ENCODE measurements at regions not wholly inside any gene's neighbourhood (a gene's known extent, or its start where the extent isn't known, plus 50 kb on each side); places are given as distances from the start of the nearest gene placed in this dataset.
"Not testable (repeated sequence)": the region's sequence is repeated elsewhere in the genome, so short reads cannot be mapped to it uniquely, and the experiment has no call there.

GRCh38 chr3:82741346-82741745 lies 979.9 kb upstream of the GBE1 start:
- no peak for DNase-seq

DNA sequence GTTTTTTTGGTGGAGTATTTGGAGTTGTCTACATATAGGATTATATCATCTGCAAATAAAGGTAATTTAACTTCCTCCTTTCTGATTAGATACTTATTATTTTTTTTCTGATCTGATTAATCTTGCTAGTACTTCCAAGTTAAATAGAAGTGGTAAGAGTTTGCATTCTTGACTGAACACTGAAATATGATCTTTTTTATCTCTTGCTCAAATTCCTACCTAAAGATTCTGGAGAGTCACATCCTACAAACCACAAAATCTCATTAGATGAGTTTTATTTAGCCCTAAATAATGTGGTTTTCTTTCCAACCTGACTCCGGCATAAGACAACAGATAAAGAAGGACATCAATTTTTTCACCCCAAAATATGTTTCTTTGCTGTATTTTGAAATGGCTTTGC lies 977.9 kb upstream of the GBE1 start:
- no peak for DNase-seq

DNA sequence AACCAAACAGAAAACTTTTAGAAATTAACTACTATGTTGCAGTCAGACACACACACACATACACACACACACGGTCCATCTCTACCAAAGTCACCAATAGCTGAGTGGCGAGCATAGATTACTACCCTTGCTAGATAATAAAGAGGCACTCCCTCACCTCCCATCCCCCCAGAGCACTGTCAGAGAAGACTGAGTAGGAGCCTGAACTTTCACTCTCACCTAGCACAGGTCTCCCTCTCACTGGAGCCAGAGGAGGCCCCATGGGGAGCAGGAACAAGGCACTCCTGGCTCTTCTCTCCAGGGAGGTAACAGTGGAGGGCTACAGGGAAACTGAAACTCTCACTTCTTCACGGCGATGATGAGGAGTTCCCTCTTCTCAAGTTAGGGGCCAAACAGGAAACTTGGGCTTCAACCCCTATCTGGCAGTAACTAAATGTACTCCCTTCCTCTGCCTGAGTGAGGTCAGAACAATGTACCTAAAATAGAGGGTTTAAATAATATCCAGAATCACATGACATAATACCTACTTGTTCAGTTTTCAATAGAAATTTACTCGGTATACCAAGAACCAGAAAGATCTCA lies 975.3 kb upstream of the GBE1 start:
- DNase-seq, result no peak

DNA sequence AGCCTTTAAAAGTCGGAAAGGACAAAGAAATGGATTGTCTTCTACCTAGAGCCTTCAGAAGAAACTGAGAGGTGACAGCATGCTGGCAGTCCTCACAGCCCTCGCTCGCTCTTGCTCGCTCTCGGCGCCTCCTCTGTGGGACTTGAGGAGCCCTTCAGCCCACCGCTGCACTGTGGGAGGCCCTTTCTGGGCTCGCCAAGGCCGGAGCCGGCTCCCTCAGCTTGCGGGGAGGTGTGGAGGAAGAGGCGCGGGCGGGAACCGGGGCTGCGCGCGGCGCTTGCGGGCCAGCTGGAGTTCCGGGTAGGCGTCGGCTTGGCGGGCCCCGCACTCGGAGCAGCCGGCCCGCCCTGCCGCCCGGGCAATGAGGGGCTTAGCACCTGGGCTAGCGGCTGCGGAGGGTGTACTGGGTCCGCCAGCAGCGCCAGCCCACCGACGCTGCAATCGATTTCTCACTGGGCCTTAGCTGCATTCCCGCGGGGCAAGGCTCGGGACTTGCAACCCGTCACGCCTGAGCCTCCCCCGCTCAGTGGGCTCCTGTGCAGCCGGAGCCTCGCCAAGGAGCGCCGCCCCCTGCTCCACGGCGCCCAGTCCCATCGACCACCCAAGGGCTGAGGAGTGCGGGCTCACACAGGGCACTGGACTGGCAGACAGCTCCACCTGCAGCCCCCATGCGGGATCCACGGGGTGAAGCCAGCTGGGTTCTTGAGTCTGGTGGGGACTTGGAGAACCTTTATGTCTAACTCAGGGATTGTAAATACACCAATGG lies 953.8 kb upstream of the GBE1 start:
- no peak for DNase-seq

- DNase-seq, result no peak
Measured at GRCh38 chr3:82707035-82707434, 945.6 kb upstream of the GBE1 start.

DNA sequence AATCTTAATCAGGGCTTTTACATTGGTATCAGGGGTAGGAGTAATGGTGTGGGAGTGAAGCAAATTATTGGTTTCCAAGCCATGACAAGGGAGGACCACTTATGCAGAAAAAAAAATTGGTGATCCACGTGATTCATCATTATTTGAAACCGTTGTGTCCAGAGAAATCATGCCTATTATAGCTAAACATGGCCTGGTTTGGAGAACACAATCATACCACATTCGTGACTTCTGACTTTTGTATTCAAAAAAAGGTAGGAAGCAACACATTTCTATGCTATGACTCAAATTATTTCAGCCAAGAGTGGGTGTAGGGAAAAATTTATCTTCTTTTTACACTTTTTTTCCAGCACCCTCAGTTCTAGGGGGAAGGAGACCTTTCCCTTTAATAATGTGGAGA lies 924.3 kb upstream of the GBE1 start:
- no peak for DNase-seq

- no peak for DNase-seq
Measured at GRCh38 chr3:82676356-82677026, 915.0 kb upstream of the GBE1 start.

DNA sequence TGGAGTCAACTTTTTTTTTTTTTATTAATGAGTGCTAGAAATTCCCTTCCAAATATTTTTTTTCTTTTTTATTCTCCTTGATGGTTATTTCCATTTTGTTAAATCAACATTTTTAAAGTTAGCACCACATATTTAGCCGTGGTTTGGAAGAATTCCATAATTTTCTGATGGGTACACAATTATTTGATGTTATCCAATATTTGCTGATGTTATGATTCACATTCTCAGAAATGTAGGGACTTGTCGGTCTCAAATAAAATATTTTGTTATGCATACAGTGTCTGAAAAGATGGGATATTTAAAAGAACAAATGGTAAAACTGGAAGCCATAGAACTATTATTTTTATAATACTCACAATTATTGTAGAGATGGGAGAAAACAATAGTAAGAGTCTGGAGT lies 911.5 kb upstream of the GBE1 start:
- no peak for DNase-seq

DNA sequence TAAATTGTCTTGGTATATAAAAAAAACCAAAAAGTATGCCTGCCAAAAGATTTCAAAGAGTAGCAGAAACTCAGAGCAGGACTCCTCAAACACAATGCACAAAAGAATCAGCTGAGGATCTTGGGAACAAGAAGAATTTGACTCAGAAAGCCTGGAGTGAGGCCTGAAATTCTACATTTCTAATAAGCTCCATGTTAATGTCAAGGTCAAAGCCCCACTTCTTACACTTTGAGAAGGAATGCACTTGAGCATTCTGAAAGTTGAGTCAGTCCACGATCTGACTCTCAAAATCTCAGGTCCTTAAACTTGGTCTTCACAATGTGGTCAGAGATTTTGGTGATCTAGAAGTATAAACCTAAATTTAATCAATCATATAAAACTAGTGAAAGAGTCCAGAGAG lies 910.0 kb upstream of the GBE1 start:
- no peak for DNase-seq

DNA sequence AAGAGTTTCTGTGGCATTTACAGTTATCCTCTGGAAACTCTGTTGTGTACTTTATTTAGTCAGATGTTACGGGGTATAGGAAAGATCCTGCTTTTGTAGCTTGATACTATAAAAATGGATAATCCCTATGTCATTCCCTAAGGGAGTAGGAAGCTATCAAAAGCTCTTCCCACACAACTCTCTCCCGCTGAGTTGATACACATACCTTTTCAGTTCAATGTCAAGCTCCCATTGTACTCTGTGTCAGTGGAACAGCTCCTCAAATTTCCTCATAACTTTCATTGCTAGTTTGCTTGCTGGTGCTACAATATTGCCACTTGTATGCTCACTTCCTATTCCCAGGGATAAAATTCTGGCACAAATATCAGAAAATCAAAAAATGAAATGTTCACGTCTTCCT lies 893.3 kb upstream of the GBE1 start:
- no peak for DNase-seq

DNA sequence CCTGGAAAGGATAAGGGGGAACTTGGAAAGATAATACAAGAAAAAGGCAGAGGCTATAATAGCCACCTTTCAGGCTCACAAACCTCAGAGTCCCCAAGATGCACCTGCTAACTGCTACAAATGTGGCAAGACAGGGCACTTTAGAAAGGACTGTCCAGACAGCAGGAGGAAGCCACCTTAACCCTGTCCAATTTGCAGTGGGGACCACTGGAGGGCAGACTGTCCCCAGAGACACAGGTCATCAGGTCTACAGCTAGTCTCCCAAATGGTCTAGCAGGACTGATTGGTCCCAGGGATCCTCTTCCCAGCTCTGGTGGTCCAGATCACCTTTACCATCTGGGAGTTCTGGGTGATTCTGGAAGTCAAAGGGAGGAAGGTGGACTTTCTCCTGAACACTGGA lies 882.5 kb upstream of the GBE1 start:
- DNase-seq, result no peak

DNA sequence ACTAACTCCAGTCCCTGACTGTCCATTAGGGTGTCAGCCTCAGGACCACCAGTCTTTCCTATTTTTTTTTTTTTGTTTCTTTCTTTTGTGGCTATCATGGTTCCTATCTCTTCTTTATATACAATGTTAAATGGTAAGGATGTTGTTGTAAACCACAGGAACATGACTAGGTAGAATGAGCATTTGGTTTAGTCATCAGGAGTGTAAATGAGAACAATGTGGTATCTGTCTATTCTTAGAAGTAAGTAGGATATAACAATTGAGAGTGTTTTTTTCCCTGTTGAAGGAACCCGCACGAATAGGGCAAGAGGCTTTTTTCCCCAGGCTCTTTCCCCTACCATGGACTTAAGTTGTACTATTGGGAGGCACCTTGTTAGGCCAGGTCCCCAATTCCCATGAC lies 880.3 kb upstream of the GBE1 start:
- no peak for DNase-seq

GRCh38 chr3:82640254-82640653 lies 878.8 kb upstream of the GBE1 start:
- no peak for DNase-seq

DNA sequence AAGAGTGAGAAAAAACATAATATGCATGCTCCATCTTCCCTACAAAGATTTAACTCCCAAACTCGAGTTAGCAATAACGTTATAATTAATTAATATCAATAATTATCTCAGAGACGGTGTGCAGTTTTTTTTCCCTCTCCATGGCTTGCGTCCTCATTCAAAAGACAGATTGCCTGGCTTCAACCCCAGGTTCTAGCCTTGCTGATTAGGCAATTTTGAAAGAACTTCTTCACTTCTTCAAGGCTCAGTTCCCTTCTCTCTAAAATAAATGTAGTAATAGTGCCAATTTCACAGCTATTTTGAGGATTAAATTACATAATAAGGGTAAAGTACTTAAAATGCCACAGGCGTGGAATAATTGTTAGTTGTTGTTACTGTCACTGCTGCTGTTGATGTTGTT lies 876.1 kb upstream of the GBE1 start:
- DNase-seq, result no peak

GRCh38 chr3:82636177-82636576 lies 874.7 kb upstream of the GBE1 start:
- no peak for DNase-seq

- DNase-seq, result no peak
Measured at GRCh38 chr3:82633319-82633718, 871.9 kb upstream of the GBE1 start.

DNA sequence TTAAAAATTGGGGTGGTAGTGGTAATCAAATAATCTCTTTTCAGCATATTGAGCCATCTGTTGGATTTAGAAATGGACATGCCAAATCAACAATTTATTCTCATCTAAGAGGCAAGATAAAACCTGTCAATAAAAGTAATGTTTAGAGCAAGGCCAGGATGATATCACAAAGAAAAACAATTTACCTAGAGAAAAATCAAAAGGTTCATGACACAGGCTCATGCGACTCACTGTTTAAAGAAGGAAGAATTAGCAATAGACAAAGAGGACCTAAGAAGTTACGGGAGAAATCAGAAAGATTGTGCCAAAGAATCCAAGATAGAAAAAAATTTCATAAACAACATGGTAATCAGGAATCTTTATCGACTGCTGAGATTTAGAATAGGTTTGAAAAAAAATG lies 868.5 kb upstream of the GBE1 start:
- no peak for DNase-seq

DNA sequence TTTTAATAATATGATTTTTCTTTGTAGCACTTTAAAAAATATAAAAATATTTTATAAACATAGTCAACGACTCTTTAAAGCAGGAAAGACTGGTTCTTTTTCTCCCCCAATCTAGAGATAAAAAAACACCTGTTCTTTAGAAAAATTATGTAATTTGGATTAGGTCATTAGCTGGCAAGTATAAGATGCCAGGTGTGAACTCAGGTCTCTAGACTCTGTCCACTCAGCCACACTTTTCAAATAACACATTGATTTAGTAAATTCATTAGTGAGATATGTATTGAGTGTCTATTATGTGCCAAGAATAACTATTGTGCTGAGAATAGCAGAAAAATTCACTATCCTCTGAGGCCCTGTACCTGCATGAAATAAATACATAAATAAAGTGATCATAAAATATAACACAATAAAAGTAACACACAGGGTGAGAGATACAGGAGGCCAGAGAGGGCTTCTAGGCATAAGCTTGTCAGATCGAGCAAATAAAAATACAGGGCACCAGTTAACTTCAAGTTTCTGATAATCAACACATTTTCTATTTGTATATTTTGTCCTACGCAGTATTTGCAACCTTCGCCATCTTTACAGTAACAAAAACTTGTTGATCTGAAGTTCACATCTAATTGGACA lies 867.1 kb upstream of the GBE1 start:
- no peak for DNase-seq

DNA sequence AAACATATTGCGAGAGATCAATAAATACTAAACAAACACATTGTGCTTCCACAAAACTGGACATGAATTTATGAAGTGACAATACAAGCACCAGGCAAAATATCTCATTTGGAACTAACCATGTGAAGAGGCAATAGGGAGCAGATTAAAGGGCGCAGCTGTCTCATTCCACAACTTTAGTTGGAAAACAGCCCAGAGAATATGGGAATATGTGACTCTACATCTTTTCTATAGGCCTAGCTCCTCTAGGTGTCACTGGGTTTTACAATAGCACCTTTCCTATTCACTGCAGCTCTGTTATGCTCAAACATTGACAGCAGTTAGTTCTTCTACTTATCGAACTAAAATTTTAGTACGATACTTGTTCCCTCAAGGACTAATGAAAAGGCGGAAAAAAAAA lies 866.3 kb upstream of the GBE1 start:
- DNase-seq, result no peak

GRCh38 chr3:82620744-82621143 lies 859.3 kb upstream of the GBE1 start:
- DNase-seq, result not testable (repeated sequence)

DNA sequence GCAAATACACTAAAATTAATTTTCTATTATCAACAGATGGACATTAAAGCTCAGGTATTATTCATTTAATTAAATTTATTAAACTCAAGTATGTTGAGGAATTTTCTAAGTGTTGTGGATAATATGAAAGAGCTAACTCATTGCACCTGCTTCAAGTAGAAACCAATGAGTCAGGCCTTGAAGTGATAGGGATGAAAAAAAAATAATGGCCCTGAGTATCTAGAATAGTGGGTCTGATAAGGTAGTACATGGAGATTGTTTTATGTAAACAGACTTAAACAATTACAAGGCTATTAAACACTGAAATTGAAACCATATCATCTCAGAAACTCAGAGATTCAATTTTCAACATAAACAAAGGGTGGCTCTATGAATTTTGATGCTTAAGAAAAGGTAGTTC lies 857.1 kb upstream of the GBE1 start:
- no peak for DNase-seq

GRCh38 chr3:82610236-82610635 lies 848.8 kb upstream of the GBE1 start:
- DNase-seq, result no peak

GRCh38 chr3:82607391-82607790 lies 845.9 kb upstream of the GBE1 start:
- DNase-seq, result no peak

- DNase-seq, result no peak
Measured at GRCh38 chr3:82596805-82597204, 835.4 kb upstream of the GBE1 start.

All from DMS79 treated with DMSO at 0.1 percent for 48 hours (cell line).